EL (cell line): ENCODE measurements at regions not wholly inside any gene's neighbourhood (a gene's known extent, or its start where the extent isn't known, plus 50 kb on each side); places are given as distances from the start of the nearest gene placed in this dataset.
"Not testable (repeated sequence)": the region's sequence is repeated elsewhere in the genome, so short reads cannot be mapped to it uniquely, and the experiment has no call there.

Source experiments
- DNase-seq: peaks from one replicate; pipeline ENCODE4 v3.0.0-alpha.2; 2016

DNA sequence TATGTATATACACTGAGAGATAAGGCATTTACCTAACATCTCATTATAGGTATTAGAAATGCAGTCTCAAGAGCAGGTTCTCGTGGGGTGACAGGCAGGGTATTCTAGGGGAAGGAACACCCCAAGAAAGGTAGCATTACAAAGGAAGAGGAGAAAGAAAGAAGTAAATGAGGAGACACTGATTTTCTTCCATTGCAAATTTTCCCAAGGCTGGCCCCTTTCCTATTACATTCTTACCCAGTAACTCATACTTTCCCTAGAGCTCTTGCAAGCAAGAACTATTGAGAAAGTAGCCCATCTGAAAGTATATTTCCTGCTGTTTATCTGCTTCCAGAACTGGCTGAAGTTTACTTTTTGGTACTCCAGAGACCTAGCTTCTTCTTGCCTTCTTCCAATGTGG is 287.0 kb downstream of the ZNF326 start:
- DNase-seq = not testable (repeated sequence)

- DNase-seq = no peak
Observed at GRCh38 chr1:90277270-90277669, 282.4 kb downstream of the ZNF326 start.

GRCh38 chr1:90274376-90274775 is 279.5 kb downstream of the ZNF326 start:
- no peak for DNase-seq

GRCh38 chr1:90273241-90273774 is 278.4 kb downstream of the ZNF326 start:
- DNase-seq = no peak

GRCh38 chr1:90262791-90263190 is 267.9 kb downstream of the ZNF326 start:
- no peak for DNase-seq

GRCh38 chr1:90262286-90262685 is 267.4 kb downstream of the ZNF326 start:
- DNase-seq = no peak

- DNase-seq = no peak
Observed at GRCh38 chr1:90246069-90246468, 251.2 kb downstream of the ZNF326 start.

GRCh38 chr1:90236493-90236892 is 241.6 kb downstream of the ZNF326 start:
- DNase-seq = no peak

DNA sequence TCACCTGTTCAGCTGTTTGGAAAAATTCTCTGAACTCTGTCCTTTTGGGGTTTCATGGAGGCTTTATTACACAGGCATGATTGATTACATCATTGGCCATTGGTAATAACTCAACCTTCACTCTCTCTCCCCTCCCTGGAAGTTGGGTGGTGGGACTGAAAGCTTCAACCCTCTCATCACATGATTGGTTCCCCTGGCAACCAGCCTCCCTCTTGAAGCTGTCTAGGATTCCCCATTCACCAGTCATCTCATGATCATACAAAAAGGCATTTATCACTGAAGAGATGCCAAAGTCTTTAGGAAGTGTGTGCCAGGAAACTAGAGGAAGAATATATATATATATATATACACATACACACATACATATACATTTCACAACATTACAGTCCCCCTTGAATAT is 228.5 kb downstream of the ZNF326 start:
- DNase-seq = no peak

- DNase-seq = no peak
Observed at GRCh38 chr1:90220941-90221693, 226.2 kb downstream of the ZNF326 start.

- DNase-seq = no peak
Observed at GRCh38 chr1:90220496-90220895, 225.6 kb downstream of the ZNF326 start.

DNA sequence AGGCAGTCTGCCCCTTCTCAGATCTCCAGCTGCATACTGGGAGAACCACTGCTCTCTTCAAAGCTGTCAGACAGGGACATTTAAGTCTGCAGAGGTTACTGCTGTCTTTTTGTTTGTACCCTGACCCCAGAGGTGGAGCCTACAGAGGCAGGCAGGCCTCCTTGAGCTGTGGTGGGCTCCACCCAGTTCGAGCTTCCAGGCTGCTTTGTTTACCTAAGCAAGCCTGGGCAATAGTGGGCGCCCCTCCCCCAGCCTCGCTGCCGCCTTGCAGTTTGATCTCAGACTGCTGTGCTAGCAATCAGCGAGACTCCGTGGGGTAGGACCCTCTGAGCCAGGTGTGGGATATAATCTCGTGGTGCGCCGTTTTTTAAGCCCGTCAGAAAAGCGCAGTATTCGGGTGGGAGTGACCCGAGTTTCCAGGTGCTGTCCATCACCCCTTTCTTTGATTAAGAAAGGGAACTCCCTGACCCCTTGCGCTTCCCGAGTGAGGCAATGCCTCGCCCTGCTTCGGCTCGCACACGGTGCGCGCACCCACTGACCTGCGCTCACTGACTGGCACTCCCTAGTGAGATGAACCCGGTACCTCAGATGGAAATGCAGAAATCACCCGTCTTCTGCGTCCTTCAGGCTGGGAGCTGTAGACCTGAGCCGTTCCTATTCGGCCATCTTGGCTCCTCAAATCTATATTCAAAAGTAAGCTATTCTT is 224.4 kb downstream of the ZNF326 start:
- not testable (repeated sequence) for DNase-seq

DNA sequence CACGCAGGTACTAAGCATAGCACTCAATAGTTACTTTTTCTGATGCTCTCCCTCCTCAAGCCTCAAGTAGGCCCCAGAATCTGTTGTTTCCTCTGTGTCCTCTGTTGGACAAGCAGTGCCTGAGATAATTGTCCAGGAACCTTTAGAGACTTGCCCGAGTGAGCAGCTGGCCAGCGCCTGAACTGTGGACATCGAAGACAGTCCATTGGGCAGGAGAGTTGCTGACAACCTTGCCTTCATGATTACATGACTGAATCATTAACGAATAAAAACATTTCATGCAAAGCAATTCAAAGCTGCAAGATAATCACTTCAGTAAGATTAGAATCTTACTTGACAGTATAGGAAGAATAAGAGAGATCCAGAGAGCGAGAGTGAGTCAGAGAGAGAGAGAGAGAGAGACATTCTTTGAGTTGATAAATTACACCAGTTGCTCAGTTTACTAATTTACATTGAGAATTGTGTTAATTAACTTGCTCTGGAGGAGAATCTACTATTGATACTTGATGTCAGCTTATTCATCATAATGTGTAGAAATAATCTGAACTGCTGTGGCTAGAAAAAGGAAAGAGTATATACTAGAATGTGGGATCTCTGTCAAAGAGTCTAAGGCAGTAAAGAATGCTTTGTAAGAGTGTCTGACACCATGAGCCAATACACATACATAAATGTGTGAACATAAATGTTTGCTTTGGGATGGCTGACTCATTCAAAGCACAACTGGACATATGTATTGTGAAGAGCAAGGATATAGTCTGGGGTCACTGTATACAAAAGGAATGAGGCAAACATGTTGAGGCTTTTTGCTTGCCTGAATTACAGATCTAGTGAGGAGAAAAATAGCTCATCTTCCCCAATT is 216.0 kb downstream of the ZNF326 start:
- DNase-seq = no peak

DNA sequence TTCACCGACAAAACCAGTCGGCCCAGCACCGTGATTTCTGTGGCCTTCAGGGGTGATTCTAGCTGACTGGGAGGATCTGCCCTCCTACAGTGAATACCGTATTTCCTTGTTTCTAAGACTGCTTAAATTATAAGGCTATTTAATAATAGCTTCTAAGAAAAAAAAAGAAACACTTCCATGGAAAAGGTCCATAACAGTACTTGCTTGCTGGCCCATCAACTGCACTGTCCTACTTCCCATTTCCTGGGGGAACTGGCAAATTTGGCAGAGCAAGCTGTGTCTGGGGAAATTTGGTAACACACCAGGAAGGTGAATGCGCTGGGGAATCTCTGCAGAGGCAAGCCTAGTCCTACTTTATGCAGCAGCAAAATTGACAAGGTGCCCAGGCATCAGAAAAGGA is 214.0 kb downstream of the ZNF326 start:
- DNase-seq = no peak

- DNase-seq = no peak
Observed at GRCh38 chr1:90206260-90206659, 211.3 kb downstream of the ZNF326 start.

- DNase-seq = no peak
Observed at GRCh38 chr1:90204780-90205179, 209.9 kb downstream of the ZNF326 start.

DNA sequence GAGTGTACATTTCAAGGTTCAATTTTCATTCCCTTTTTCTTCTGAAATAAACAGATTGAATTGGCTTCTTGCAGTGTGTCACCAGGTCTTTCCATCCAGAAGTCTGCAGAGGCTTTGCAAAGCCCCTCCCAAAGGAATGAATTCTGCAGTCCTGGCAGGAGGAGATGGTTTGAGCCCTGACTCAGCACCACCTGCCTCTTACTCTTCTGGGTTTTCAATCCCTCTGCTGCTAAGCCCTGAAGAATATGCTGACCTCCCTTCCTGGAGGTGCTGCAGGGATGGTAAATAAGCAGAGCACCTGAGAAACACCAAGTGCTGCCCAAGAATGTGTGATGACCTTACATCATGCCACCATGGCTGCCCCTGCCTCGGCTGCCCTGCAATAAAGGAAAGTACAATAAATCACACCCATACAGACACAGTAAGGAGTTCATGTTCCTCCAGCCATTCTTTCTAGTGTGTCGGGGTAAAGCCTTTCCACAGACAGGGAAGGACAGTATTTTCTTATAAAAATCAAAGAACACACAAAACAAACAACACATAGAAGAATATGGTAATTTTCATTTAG is 209.2 kb downstream of the ZNF326 start:
- DNase-seq = no peak

DNA sequence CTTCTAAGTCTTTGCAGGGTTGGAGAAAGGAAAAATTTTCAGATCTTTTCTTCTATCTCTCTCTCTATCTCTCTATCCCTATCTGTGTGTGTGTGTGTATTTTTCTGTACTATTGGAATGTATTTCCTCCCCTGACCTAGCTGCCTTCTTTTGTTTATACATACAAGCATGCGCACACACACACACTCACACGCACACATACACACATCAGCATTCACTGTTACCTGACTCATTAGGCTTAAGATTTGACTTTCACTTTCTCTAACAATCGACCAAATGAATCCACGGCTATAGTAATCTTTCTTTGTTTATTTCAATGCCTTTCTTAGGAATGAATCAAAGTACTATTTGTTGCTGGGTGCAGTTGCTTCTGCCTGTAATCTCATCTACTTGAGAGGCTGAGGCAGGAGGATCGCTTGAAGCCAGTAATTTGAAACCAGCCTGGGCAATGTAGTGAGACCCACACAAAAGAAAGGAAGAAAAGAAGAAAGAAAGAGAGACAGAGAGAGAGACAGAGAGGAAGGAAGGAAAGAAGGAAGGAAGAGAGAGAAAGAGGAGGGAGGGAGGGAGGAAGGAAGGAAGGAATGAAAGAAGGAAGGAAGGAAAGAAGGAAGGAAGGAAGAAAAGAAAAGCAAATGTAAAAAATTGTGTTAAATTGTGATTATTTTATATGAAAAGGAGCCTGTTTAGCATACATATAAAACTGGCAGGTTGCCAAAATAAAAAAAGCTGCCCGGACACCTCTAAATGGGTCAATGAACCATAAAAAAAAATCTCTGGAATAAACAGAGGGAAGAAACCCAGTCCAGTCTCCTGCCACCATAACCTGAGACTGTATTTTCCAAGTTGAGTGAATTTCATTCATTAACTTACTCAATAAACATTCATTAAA is 206.8 kb downstream of the ZNF326 start:
- DNase-seq = peak; percentile 5

DNA sequence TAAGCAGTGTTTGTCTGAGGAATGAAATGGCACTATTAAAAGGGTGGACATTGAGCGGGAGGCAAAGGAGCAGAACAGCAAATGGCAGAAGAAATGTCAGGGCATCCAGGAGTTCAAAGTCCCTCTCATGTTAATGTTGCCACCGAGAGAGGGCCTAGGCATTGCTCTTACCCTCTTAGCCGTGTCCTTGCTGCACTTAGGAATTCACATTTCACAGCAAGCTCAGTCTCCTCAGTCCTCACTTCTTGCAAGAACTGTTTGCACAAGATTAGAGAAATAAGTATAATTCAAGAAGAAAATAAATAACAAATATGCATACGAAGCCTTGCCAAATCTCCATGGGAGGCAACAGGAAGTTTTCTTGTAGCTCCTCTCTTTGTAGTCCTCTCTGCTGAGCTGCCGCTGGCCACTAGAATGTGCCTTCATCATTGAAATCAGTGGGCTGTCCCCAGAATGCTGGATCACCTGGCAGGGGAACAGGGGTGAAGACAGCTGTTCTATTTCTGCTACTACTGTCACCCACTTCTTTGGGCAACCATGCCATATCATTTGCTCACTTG is 205.8 kb downstream of the ZNF326 start:
- DNase-seq = no peak

GRCh38 chr1:90198616-90199332 is 203.9 kb downstream of the ZNF326 start:
- DNase-seq = no peak

DNA sequence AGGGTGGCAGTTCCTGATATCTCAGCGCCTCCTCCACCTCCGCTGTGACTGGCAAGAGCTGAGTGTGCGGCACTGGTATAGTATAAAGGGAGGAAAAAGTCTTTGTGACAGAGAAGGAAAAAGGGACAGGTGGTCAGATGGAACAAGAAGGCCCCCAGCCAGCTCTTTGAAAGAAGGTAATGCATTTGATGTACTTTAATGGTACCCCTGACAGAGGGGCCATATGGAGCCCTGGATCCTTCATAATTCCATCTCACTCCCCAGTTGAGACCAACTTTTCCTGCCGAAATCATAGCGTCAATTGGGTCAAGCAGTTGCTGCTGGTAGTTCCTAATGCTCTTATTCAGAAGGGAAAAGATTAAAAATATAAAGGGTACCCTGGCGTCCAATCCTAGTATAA is 198.2 kb downstream of the ZNF326 start:
- no peak for DNase-seq
